HG02759 (cell line): ENCODE measurements at regions not wholly inside any gene's neighbourhood (a gene's known extent, or its start where the extent isn't known, plus 50 kb on each side); places are given as distances from the start of the nearest gene placed in this dataset.
"Not testable (repeated sequence)": the region's sequence is repeated elsewhere in the genome, so short reads cannot be mapped to it uniquely, and the experiment has no call there.

Source experiments
- ATAC-seq: cut with Tn5 transposase; IDR thresholded peaks from one replicate; pipeline ENCODE4 v1.9.1; 2021; ENCODE audit warnings: mild to moderate bottlenecking, moderate library complexity; ENCODE audit not compliant: unreplicated experiment

GRCh38 chr3:153889905-153890334 lies 231.3 kb upstream of the ARHGEF26 start:
- peak; percentile 63 for ATAC-seq

- no peak for ATAC-seq
These were observed 229.1 kb upstream of the ARHGEF26 start for GRCh38 chr3:153892126-153892525.

GRCh38 chr3:153894857-153895256 lies 226.3 kb upstream of the ARHGEF26 start:
- no peak for ATAC-seq

DNA sequence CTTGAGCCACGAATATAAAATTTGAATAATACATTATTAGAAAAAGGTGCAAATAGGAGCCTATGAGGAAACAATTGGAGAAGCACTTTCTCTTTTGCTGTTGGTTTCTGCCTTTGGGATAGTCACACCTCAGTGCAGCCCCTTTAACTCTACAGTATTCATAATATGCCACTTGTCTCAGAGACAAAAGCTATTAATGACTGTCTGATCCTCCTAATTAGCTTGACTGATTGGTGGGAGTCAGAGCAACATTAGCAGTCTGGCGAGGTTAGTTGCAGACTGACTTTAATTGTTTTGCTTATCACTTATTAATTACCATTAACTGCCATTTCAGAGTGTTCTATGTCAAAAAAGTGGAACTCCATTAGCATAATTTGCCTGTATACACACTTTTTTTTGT lies 225.0 kb upstream of the ARHGEF26 start:
- ATAC-seq: no peak

GRCh38 chr3:153897025-153897723 lies 224.0 kb upstream of the ARHGEF26 start:
- peak; percentile 80 for ATAC-seq

GRCh38 chr3:153897842-153898241 lies 223.3 kb upstream of the ARHGEF26 start:
- ATAC-seq: peak; percentile 77

DNA sequence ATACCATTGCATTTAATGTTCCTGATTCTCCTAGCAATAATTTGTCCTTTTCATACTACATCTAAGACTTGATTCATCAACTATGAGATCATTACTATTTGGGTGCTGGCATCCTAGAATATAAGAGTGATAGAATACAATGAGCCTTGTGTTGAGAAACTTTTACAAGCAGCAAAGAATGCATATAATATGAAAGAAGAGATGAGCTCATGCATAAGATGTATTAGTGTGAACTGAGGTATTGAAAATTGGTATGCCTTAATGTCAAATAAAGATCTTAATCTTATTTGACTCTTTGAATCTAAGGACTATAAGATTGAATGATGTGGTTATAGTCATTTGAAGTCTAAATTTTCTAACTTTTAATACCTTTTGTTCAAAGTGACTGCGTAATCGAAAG lies 220.0 kb upstream of the ARHGEF26 start:
- no peak for ATAC-seq

- no peak for ATAC-seq
These were observed 219.2 kb upstream of the ARHGEF26 start for GRCh38 chr3:153901991-153902390.

DNA sequence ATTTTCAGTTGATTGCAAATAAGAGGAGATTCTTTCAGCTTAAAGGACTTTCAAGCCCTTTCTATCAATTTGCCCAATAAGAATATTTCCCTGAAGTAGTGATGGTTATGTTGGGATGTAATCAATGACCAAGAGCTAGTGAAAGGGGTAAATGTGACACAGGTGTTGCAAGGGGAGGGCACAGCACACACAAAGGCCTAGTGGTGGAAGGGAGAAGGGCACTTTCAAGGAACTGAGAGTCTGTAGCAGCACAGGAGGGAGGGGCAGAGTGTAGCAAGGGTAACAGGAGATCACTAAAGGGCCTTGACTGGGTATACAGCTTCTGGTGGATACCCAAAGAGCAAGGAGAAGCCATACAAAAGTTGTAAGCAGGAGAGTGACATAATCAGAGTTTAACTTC lies 217.8 kb upstream of the ARHGEF26 start:
- peak; percentile 83 for ATAC-seq

DNA sequence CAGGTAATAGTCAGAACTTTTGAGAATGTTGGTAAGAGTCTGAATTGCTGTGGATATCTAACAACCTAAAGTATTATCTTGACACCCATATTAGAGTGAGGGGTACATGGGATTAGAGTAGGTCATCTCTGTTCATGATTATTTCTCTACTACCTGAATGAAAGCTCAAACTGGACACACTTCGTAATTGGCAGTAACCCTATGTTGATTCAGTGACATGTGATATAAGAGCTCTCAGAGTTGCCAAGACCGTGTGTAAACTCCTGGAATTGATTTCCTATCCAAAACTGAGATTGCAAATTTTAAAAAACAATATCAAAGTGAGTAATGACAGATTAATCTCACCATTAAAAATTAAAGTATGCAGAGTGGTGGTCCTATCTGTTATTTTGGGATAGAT lies 214.8 kb upstream of the ARHGEF26 start:
- no peak for ATAC-seq

GRCh38 chr3:153910387-153910786 lies 210.8 kb upstream of the ARHGEF26 start:
- no peak for ATAC-seq

DNA sequence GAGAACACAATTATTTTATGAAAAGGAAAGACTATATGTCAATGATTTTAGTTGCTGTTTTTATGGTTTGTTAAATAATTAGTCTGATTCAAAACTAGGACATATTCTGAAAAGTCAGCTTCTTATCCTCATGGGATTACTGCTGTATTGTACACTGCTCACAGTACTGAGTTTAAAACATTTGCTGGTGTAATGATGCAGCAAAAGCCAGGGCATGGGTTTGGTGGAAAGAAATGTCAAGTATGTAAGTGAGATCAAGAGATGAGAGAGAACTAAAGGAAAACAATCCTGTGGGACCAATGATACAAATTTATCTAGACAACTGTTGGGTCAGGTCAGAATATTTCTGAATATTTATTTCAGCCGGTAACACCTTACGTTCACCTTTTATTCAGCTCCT lies 210.1 kb upstream of the ARHGEF26 start:
- ATAC-seq: no peak

DNA sequence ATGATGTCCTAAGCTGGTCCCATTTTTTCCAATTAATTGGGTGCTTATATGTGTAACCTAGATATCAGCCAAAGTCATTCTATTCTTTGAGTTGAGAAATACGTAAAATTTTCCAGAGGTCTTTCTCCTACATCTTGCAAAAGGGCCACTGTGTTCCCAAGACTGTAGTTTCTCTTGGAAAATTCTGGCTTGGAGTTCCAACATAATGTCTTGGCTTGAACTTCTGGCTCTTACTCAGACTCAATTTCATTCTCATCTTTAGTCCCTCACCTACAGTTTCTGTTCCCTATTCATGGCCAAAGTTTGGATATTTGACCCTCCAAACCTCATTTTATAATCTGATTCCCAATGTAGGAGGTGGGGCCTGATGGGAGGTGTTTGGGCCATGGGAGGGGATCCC lies 201.4 kb upstream of the ARHGEF26 start:
- ATAC-seq: no peak

- ATAC-seq: no peak
These were observed 199.4 kb upstream of the ARHGEF26 start for GRCh38 chr3:153921826-153922225.

DNA sequence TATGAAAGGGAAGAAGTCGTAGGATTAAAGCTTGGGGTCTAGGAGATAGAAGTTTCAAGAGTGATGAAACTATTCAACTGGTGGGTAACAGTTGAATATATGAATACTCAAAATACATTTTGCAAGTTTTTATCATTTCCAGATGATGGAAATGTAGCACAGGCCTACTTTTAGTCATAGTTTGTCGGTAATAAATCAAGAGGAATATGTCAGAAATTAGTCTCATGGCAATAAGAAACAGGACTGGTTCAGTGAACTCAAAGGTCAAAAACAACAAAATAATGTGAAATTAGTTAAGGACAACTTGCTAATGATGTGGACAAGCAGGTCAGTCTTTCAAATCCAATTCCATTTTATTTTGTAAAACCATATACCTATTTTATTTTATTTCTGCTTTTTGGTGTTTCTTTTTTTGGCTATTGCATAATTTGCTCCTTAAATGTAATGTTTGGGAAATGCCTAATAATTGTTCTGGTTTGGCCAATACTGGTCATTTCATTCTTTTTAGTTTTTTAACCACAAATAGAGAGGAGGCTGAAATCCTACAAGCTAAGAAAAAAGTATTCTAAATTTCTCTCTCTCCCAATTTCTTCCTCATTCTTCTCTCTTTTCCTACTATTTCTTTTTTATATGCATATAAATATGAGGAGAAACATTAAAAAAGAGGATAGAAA lies 195.2 kb upstream of the ARHGEF26 start:
- no peak for ATAC-seq

GRCh38 chr3:153927107-153927506 lies 194.1 kb upstream of the ARHGEF26 start:
- no peak for ATAC-seq

GRCh38 chr3:153928851-153929250 lies 192.3 kb upstream of the ARHGEF26 start:
- ATAC-seq: no peak

DNA sequence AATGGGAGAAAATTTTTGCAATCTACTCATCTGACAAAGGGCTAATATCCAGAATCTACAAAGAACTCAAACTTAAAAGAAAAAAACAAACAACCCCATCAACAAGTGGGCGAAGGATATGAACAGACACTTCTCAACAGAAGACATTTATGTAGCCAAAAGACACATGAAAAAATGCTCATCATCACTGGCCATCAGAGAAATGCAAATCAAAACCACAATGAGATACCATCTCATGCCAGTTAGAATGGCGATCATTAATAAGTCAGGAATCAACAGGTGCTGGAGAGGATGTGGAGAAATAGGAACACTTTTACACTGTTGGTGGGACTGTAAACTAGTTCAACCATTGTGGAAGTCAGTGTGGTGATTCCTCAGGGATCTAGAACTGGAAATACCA lies 187.7 kb upstream of the ARHGEF26 start:
- not testable (repeated sequence) for ATAC-seq

DNA sequence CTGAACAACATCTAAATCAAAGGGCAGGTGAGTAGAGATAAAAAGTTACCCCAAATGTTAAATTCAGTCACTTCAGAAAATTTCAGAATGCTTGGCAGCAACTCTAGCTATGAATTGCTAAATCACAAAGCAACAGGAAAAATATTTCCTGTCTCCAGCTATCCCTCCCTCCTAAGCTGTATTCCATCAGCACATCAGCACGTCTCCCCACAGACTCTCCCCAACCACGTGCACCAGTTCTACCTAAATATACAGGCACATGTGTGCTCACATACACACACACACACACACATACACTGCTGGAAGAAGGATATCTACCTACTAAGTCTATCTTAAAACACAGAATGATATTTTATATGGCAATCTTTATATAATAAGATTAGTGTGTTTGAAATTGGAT lies 177.1 kb upstream of the ARHGEF26 start:
- no peak for ATAC-seq

DNA sequence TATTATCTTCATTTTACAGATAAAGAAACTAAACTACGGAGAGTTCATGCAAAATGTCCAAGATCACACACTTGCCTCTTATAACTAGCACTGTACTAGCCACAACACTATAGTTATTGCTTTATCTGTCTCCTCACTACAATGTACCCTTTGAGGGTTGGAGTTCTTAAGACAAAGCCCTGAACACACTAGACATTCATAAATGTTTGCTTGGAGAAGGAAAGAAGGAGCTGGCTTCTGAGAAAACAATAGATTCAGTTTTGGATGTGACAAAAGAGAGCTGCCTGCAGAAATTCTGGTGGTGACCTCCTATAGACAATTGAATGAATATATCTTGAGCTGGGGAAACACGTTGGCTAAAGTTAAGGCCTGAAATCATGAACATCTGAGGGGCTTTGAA lies 169.9 kb upstream of the ARHGEF26 start:
- no peak for ATAC-seq

GRCh38 chr3:153952091-153952490 lies 169.1 kb upstream of the ARHGEF26 start:
- no peak for ATAC-seq

DNA sequence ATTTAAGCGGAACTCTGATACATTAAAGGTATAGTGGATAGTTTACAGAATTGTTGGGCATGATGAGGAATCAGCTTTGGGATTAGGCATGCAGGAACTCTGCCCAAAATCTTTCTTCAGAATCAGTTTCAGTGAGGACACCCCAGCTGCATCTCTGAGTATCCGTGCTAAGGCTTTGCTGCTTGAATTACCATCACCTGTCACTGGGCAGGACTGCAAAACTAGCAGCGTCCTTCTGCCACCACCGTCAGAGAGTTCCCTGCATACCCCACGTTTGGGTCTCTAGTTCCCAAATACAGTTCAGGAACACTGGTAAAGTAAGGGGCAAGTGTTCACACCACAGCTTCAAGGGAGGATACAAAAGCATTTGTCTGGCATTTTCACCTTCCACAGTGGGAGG lies 164.6 kb upstream of the ARHGEF26 start:
- no peak for ATAC-seq

DNA sequence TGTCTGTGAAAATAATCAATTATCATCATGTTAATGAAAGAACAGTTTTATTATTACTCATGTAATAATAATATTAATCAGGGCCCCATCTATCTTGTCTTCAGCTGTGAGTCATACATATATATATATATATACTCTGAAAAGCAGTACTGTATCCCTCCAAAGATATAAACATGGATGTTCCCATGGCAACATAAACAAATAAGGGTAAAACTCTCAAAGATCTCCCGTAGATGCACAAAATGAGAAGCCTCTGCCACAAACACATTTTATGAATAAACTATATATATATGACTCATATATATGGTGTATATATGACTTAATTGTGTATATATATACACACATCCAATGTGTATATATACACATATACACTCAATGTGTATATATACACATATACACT lies 163.8 kb upstream of the ARHGEF26 start:
- no peak for ATAC-seq
